Activated CD4-positive, alpha-beta memory T cell treated with anti-CD3 and anti-CD28 coated beads, Interleukin-2, amount 10 ng/mL, durations not matched to agents 7 days and 5 days (primary cell): ENCODE measurements at regions not wholly inside any gene's neighbourhood (a gene's known extent, or its start where the extent isn't known, plus 50 kb on each side); places are given as distances from the start of the nearest gene placed in this dataset.

Source experiments
- CTCF ChIA-PET: fragments of 350-600 bp; sonication (Branson Sonifier 250); formaldehyde crosslinking; loops from one replicate; lab custom pipeline; 2021; ENCODE audit warnings: antibody characterized with exemption, inconsistent platforms; lab: Charles Lee
- POLR2A ChIA-PET: fragments of 350-600 bp; sonication (Branson Sonifier 250); formaldehyde crosslinking; loops from one replicate; lab custom pipeline; 2021; ENCODE audit warnings: antibody characterized with exemption; lab: Charles Lee
- DNase-seq: peaks from one replicate; pipeline ENCODE4 v3.0.0-alpha.2; 2020
- H3K27ac Mint-ChIP-seq: one replicate; pipeline ENCODE4 v1.8.0; 2021; ENCODE audit warnings: mild to moderate bottlenecking, mixed read lengths
- H3K27me3 Mint-ChIP-seq: one replicate; pipeline ENCODE4 v1.8.0; 2021; ENCODE audit warnings: mixed read lengths
- H3K36me3 Mint-ChIP-seq: one replicate; pipeline ENCODE4 v1.8.0; 2021; ENCODE audit warnings: low read depth, mixed read lengths
- H3K4me1 Mint-ChIP-seq: one replicate; pipeline ENCODE4 v1.8.0; 2021; ENCODE audit warnings: mixed read lengths
- H3K4me3 Mint-ChIP-seq: one replicate; pipeline ENCODE4 v1.8.0; 2021; ENCODE audit warnings: mild to moderate bottlenecking, mixed read lengths
- H3K9me3 Mint-ChIP-seq: one replicate; pipeline ENCODE4 v1.8.0; 2021; ENCODE audit warnings: mixed read lengths

GRCh38 chr7:96953676-96954513 is 51.5 kb upstream of the DLX6 start:
- no peak for DNase-seq
- H3K27me3 Mint-ChIP-seq = peaks cover 14% of the 10 kb centered on the region
- ChIA-PET CTCF (no interaction called here), POLR2A (no interaction called here)
- no peaks in the 10 kb centered on the region for H3K4me1 Mint-ChIP-seq
- no peaks in the 10 kb centered on the region for H3K9me3 Mint-ChIP-seq
- H3K4me3 Mint-ChIP-seq = no peak overlapping the region
- H3K27ac Mint-ChIP-seq = no peak overlapping the region
- H3K36me3 Mint-ChIP-seq = no peaks in the 10 kb centered on the region
